TTC549 (cell line): ENCODE measurements at regions not wholly inside any gene's neighbourhood (a gene's known extent, or its start where the extent isn't known, plus 50 kb on each side); places are given as distances from the start of the nearest gene placed in this dataset.

Experiments
- FAIRE-seq: peaks from 2 replicates; lab custom pipeline; 2012; peaks lifted over from hg19 to GRCh38; lab: Jason Lieb, UNC

DNA sequence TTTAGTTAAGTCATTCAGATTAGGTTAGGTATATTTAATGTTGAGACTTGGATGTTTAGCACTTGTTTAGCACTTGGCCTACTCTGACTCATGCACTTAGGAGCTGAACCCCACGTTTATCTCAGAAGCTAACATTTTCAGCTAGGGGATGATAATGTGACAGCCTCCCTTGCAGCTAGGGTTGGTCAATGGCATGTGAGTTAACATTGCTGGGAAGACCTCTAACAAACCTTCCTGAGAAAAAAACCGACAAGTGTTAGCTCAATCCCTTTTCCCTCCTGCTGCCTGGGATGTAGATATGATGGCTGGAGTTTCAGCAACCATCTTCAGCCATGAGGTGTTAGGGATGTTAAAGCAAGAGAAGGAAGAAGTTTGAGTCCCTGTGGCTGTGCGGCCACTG lies 185.0 kb upstream of the FOXF1 start:
- no peak for FAIRE-seq

GRCh38 chr16:86325895-86326294 lies 184.4 kb upstream of the FOXF1 start:
- no peak for FAIRE-seq

DNA sequence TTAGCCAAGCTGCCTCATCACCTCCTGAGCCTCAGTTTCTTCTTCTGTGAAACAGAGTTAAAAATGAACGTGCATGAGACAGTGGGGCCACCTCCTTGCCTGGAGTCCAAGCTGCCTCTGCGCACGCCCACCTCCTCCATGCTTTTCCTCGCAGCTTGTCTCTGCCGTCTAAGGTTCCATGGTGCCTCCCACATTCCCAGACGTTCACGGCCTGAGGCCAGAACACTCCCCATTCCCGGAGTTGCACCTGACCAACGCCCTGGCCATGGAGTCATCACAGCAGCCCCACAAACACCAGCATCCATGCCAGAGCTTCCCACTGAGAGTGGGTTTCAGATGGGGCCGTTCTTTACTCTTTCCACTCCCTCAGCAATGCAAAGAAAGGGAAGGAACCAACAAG lies 183.0 kb upstream of the FOXF1 start:
- FAIRE-seq, result no peak

DNA sequence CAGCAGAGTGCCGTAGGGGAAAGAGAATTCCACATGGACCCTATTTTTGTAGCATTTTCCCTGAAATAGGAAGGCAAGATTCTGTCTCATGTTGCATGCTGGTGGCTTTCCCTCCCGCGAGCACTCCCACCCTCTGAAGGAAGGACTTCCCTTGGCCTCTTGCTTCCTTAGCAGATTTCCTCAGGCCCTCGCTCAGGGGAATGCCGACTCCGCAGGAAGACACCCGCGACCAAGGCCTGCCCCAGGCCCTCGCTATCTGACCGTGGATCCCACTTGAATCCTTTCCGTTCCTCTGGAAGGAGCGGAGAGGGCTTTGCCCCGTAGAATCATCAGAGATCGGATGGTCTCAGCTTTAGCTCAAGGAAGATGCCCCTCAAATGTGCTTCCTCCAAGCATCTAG lies 179.4 kb upstream of the FOXF1 start:
- no peak for FAIRE-seq

DNA sequence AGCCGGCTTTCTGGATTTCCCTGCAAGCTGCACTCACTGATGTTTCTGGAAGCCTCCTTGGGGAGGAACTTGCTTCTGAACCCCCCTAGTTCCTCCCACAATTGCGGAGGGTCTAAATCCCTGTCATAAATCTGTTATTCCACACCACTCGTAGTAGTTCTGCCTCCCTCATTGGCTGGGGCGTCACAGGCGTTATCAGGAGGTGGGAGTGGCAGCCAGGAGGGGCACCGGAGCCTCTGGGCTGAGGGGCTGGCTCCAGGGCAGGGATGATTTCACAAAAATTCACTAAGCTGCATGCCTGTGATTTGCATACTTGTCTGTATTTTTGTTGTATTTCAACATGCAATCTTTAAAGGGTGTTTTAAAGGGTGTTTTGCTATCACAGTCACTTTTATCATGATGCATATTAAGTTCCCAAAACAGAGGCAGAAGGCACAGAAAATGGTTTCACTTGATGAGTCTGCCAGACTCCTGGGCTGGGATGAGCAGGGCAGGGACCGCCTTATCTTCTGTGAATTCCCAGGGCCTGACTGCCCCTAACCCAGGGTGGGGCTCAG lies 176.2 kb upstream of the FOXF1 start:
- no peak for FAIRE-seq

DNA sequence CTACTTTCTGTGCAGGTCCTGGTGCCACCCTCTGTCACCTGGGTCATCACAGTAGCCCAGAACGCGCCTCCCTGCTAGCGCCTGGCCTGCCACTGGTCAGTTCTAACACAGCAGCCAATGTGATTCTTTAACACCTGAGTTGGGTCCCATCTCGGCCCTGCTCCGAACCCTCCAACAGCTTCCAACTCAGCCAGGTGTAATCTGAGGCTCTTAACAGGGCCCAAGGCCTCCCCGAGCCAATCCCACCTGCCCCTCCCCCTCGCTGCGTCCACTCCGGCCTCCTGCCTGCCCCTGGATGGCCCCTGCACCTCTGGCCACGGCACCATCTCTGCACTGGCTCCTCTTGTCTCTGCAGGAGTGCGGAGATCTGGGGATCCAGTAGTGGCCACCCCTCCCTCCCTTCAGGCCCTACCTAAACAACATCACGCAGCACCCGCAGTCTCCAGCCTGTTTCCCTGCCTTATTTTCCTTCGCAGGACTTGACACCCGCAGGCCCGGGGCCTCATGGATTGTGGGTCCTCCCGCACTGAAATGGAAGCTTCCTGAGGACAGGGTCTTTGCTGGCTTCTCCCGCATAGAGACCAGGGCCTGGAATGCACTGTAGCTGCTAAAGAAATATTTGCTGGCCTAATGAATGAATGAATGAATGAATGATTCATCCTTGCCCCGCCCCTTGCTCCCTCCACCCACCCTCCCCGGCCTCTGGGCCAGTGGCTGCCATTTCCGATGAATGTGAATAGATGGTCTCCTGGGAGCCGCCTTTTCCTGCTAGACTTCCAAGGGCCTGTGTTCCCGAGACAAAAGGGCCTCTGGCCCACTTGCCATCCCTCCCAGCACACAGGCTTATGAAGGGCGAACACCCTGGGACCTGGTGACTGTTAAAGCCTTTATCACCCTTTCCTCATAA lies 174.8 kb upstream of the FOXF1 start:
- no peak for FAIRE-seq

DNA sequence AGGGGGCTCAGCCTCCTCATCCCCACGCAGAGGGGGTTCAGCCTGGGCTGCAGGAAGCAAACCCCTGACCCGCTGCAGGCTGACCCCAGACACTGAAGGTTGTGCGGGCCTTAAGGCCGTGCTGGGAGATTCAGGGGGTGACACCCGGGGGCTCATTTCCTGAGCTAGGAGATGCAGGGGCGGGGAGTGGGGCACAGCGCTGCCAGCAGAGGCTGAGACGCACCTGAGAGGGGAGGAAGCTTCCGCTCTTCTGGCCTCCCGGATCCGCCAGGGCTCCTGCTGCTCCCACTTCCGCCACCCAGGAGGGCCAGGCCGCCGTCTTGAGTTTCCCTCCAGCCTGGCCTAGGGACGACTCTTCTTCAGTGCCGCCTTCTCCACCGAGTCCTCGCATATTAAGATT lies 173.2 kb upstream of the FOXF1 start:
- no peak for FAIRE-seq

GRCh38 chr16:86337581-86338402 lies 172.5 kb upstream of the FOXF1 start:
- no peak for FAIRE-seq

DNA sequence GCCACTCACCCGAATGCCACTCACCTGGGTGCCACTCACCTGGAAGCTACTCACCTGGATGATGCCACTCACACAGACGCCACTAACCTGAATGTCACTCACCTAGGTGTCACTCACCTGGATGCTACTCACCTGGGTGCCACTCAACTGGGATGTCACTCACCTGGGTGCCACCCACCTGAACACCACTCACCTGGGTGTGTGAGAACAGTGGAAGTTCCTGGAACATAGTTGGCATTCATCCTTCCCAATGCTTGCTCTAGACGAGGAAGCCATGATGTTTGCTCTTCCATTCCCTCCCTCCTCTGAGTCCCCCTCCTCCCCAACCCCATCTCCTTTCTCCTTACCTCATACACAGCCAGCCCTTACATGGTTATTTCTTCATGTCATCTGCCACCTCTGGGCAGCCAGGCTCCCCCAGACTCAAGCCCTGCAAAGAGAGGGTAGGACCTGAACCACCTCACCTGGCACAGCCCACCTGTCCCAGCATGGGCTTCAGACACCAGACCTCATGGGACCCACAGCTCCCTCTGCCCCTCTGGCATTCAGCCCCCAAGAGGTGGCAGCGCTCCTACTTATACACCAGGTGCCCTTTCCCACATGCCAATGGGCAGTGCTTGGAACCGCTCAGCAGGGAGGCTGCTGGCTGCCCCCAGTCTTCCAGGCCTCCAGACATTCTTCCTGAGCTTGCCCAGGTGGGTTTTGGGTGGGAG lies 171.8 kb upstream of the FOXF1 start:
- no peak for FAIRE-seq

GRCh38 chr16:86342161-86342834 lies 168.0 kb upstream of the FOXF1 start:
- FAIRE-seq, result no peak

GRCh38 chr16:86343027-86343795 lies 167.1 kb upstream of the FOXF1 start:
- FAIRE-seq, result no peak

DNA sequence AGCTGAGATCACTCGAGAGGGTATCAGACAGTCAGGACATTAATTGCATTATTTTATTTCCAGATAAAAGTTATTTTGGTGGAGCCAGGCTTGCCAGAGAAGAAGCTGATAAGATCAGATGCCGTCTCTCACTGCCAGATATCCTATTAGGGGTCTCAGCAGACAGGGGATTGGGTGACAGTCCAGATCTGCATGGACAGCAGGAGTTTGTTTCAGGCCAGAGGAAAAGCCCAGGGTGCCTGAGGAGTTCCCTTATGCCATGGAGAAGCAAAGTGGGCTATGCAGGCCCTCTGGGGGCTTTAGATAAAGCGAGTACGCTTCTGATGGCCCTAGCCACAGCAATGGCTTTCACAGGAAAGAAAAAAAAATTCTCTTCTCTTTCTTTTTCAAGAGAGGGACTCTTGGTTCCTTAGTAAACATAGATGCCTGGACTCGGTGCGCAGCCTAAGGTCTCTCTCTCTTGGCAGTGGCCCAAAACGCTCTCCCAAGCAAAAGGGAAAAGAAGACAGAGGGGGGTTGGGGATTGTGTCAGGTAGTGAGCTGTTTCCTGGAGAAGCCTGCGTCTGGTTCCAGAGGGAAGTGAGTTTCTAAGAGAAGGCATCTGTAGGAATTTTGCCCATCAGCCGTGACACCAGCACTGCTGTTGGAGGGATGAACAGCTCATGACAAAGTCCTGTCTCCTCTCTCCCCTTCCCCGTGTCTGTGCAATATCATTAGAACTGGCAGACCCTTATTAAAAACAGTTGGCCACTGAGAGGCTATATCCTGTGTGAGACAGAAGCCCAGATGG lies 166.3 kb upstream of the FOXF1 start:
- FAIRE-seq, result no peak

GRCh38 chr16:86344586-86344871 lies 165.8 kb upstream of the FOXF1 start:
- FAIRE-seq, result no peak

DNA sequence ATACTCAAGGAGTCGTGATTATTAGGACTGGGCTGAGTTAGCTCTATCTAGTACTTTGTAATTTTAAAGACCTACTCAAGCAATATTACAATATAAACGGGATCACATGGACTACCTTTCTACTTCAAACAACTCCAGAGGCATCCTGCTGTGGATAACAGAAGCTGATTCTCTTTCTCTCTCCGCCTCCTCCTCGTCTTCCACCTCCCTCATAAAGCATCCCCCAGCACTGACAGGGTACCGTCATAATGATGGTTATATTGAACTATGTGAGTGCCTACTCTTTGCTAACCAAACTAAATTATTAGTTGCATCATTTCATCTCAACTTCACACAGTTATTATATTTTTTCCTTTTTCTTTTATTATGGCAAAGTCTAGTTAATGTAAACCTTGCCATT lies 165.4 kb upstream of the FOXF1 start:
- no peak for FAIRE-seq

DNA sequence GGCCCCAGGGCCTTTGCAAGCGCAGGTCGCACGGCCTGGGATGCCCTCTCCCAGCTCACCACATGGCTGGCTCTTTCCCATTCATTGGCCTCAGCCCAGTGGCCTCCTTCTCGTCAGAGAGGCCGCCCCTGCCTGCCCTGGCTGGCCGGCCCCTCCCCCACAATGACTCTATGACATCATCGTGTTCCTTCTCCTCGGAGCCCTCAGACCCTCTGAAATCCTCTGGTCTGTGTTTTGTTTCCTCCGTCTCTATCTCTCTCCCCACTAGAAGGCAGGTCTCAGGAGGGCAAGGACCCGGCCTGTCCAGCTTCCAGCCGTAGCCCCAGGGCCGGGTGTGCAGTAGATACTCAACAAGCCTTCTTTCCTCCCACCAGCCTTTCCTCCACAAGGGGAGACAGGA lies 164.8 kb upstream of the FOXF1 start:
- FAIRE-seq, result no peak

DNA sequence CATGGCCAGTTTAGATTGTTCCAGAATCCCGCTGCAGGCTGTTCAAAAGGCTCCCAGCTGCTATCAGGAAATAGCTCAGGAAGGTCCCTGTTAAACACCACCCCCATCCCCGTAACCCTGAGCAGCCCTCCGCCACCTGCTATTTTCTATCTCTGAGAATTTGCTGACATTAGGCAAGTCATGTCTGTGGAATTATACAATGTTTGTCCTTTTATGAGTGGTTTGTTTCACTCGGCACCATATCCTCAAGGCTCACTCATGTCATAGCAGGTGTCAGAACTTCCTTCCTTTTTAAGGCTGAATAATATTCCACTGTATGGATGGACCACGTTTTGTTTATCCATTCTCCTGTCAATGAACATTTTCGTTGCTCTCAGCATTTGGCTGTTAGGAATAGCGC lies 164.3 kb upstream of the FOXF1 start:
- no peak for FAIRE-seq

DNA sequence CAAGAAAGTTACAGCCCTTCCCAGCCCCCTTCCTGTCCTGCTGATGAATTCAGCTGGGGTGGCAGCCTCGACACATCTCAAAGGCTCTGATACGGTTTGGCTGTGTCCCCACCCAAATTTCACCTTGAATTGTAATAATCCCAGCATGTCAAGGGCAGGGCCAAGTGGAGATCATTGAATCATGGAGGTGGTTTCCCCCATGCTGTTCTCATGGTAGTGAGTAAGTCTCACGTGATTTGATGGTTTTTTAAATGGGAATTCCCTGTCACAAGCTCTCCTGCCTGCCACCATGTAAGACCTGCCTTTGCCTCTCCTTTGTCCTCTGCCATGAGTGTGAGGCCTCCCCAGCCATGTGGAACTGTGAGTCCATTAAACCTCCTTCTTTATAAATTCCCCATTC lies 163.2 kb upstream of the FOXF1 start:
- FAIRE-seq, result no peak

GRCh38 chr16:86347916-86348555 lies 162.3 kb upstream of the FOXF1 start:
- FAIRE-seq, result no peak

DNA sequence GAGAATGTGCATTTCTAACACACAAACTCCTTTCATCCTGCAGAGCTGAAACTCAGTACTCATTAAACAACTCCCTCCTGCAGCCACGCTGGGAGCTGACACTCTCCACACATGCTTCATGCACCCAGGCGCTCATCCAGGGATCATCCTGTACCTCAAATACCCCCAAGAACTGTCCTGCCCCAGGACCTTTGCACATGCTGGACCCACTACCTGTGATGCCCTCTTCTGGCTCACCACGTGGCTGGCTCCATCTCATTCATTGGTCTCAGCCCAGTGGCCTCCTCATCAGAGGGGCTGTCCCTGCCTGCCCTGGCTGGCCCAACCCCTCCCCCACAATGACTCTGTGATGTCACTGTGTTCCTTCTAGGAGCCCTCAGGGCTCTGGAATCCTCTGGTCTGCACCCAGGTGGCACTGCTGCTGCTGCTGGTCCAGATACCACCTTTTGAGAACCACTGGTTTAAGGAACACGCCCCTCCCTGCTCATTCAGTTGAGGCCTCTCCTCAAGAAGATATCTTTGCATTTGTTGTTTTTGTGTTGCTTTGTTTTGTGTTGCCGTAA lies 160.9 kb upstream of the FOXF1 start:
- FAIRE-seq, result no peak

- FAIRE-seq, result no peak
Measured at GRCh38 chr16:86350289-86350688, 160.0 kb upstream of the FOXF1 start.
